GM12892 (cell line): ENCODE measurements at regions not wholly inside any gene's neighbourhood (a gene's known extent, or its start where the extent isn't known, plus 50 kb on each side); places are given as distances from the start of the nearest gene placed in this dataset.

Source experiments
- POLR2A ChIP-seq: IDR thresholded peaks from 2 replicates; pipeline ENCODE4 v1.6.1; 2011; ENCODE audit warnings: low read depth, low read length, control low read depth
- TAF1 ChIP-seq: IDR thresholded peaks from 2 replicates; pipeline ENCODE4 v1.6.1; 2011; ENCODE audit warnings: low read depth, mild to moderate bottlenecking, control low read depth, low read length, borderline replicate concordance

GRCh38 chr9:21751998-21752397 is 50.4 kb upstream of the MTAP start:
- TF ChIP-seq POLR2A = no peak
- no peak for TF ChIP-seq TAF1
